ENCODE measurements at regions not wholly inside any gene's neighbourhood (a gene's known extent, or its start where the extent isn't known, plus 50 kb on each side); places are given as distances from the start of the nearest gene placed in this dataset.

DNA sequence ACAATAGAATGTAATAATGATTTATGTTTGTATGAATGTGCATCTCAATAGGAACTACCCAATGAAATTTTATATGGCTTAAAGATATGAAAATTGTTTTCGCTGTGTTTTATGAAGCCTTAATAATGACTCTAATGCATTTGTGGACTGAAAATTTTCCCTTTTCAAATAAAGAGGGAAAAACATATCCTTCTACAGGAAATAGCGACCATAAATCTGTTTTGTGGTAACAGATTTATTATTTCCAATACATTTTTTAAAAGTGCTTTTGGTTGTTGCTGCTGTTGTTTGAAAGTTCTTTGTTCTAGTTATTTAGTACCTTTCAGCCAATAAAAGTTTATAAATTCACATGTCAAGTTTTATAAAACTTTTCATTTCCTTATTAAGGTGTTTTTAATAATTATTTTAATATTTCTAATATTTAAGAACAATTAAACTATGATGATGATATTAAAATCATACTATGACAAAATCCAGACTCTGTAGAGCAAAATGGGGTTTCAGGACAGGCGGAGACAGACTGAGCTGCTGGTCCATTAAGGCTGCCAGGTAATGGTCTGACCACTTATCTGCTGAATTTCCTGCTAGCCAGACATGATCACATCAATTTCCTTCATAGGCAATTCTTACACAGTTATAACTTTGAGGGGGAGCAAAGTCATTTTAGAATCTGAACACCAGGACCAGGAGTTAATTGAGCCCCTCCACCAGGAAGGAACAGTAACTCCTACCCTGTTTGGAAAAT, 65.7 kb upstream of the NEUROD1 start:
- in situ Hi-C loops (cut with MboI; ENCODE audit: low sequenced_read_pairs, unreplicated experiment): loop anchor here (25.0 kb wide), 1 partner anchor 341 kb away; no protein-coding TSS in a partner anchor
- DNase-seq (ENCODE audit: low spot score): no peak
- TF ChIP-seq, protein P1, sequence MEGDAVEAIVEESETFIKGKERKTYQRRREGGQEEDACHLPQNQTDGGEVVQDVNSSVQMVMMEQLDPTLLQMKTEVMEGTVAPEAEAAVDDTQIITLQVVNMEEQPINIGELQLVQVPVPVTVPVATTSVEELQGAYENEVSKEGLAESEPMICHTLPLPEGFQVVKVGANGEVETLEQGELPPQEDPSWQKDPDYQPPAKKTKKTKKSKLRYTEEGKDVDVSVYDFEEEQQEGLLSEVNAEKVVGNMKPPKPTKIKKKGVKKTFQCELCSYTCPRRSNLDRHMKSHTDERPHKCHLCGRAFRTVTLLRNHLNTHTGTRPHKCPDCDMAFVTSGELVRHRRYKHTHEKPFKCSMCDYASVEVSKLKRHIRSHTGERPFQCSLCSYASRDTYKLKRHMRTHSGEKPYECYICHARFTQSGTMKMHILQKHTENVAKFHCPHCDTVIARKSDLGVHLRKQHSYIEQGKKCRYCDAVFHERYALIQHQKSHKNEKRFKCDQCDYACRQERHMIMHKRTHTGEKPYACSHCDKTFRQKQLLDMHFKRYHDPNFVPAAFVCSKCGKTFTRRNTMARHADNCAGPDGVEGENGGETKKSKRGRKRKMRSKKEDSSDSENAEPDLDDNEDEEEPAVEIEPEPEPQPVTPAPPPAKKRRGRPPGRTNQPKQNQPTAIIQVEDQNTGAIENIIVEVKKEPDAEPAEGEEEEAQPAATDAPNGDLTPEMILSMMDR (IDR thresholded peaks at IDR 0.05; ENCODE audit: borderline replicate concordance, control extremely low read depth, extremely low read depth, insufficient read depth, missing control alignments): no peak

DNA sequence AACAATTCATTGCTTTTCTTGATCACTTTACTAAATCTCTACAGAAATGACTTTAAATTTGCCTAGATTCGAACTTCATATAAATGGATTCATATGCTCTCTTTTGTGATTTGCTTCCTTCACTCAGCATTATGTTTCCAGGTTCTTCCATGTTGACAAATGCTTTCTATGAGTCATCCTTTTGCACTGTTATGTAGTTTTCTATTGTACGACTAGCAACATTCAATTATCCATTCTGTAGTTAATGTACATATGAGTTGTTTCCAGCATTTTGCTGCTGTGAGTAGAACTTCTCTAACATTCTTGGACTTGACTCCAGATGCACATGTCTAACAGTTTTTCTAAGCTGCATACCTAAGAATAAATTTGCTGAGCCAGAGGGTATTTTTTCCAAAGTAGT, 66.5 kb upstream of the NEUROD1 start:
- in situ Hi-C loops (cut with MboI; ENCODE audit: low sequenced_read_pairs, unreplicated experiment): loop anchor here (25.0 kb wide), 1 partner anchor 340 kb away; no protein-coding TSS in a partner anchor
- TF ChIP-seq, protein P1 (IDR thresholded peaks at IDR 0.05; ENCODE audit: borderline replicate concordance, control extremely low read depth, extremely low read depth, insufficient read depth, missing control alignments): no peak
- no peak for DNase-seq (ENCODE audit: low spot score)

GRCh38 chr2:181750305-181750704, 70.0 kb upstream of the NEUROD1 start:
- TF ChIP-seq, protein P1 (IDR thresholded peaks at IDR 0.05; ENCODE audit: borderline replicate concordance, control extremely low read depth, extremely low read depth, insufficient read depth, missing control alignments): no peak
- no peak for DNase-seq (ENCODE audit: low spot score)
- in situ Hi-C loops (cut with MboI; ENCODE audit: low sequenced_read_pairs, unreplicated experiment): no loop called here

GRCh38 chr2:181751266-181752030, 71.1 kb upstream of the NEUROD1 start:
- DNase-seq (ENCODE audit: low spot score): no peak
- in situ Hi-C loops (cut with MboI; ENCODE audit: low sequenced_read_pairs, unreplicated experiment): no loop called here
- TF ChIP-seq, protein P1 (IDR thresholded peaks at IDR 0.05; ENCODE audit: borderline replicate concordance, control extremely low read depth, extremely low read depth, insufficient read depth, missing control alignments): no peak

DNA sequence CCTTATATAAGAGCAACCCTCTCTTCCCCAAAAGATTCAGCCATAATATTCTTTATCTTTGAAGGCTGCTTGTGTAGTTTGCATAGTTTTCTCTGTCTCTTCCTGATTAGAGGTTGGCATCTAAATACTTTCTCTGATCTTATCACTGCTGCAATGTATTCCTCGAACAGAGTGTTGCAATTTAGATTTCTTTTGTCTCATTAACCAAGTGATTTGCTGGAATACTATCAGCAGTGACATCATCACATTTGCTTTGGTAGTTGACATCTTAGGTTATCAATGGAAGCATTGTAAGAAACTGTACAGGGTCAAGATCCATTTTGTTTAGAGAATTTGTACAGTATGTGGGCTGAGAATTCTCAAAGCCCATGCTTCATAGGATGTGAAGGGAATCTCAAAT, 72.0 kb upstream of the NEUROD1 start:
- no peak for DNase-seq (ENCODE audit: low spot score)
- TF ChIP-seq, protein P1 (IDR thresholded peaks at IDR 0.05; ENCODE audit: borderline replicate concordance, control extremely low read depth, extremely low read depth, insufficient read depth, missing control alignments): no peak
- in situ Hi-C loops (cut with MboI; ENCODE audit: low sequenced_read_pairs, unreplicated experiment): no loop called here

GRCh38 chr2:181753686-181754085, 73.4 kb upstream of the NEUROD1 start:
- TF ChIP-seq, protein P1 (IDR thresholded peaks at IDR 0.05; ENCODE audit: borderline replicate concordance, control extremely low read depth, extremely low read depth, insufficient read depth, missing control alignments): no peak
- in situ Hi-C loops (cut with MboI; ENCODE audit: low sequenced_read_pairs, unreplicated experiment): no loop called here
- no peak for DNase-seq (ENCODE audit: low spot score)
